H9 (cell line): ENCODE measurements at regions not wholly inside any gene's neighbourhood (a gene's known extent, or its start where the extent isn't known, plus 50 kb on each side); places are given as distances from the start of the nearest gene placed in this dataset.
A peak's percentile ranks its signal among the peaks of the same experiment; 100 is the strongest.

ENCODE experiments used
- DNase-seq: peaks from one replicate; pipeline ENCODE4 v3.0.0-alpha.2; 2017
- H2AFZ ChIP-seq: one replicate; pipeline ENCODE4 v1.6.1; 2013; ENCODE audit warnings: mild to moderate bottlenecking, low read length, control low read depth, moderate library complexity
- H2AK5ac ChIP-seq: 2 replicates; pipeline ENCODE4 v1.6.1; 2013; ENCODE audit warnings: low read length, control low read depth, mixed read lengths; ENCODE audit not compliant: insufficient read length
- H2BK120ac ChIP-seq: one replicate; pipeline ENCODE4 v1.6.1; 2013; ENCODE audit warnings: low read depth, mild to moderate bottlenecking, low read length, control low read depth, inconsistent platforms; ENCODE audit not compliant: poor library complexity, severe bottlenecking
- H2BK12ac ChIP-seq: 2 replicates; pipeline ENCODE4 v1.6.1; 2013; ENCODE audit warnings: low read length, control low read depth, mixed read lengths, low read depth; ENCODE audit not compliant: insufficient read length
- H2BK15ac ChIP-seq: 2 replicates; pipeline ENCODE4 v1.6.1; 2013; ENCODE audit warnings: low read depth, low read length, control low read depth
- H2BK20ac ChIP-seq: one replicate; pipeline ENCODE4 v1.6.1; 2013; ENCODE audit warnings: low read depth, mild to moderate bottlenecking, low read length, control low read depth, inconsistent platforms; ENCODE audit not compliant: poor library complexity, severe bottlenecking
- H2BK5ac ChIP-seq: 2 replicates; pipeline ENCODE4 v1.6.1; 2013; ENCODE audit warnings: low read length, control low read depth, mixed read lengths; ENCODE audit not compliant: insufficient read length
- H3K14ac ChIP-seq: 2 replicates; pipeline ENCODE4 v1.6.1; 2013; ENCODE audit warnings: low read length, control low read depth; ENCODE audit not compliant: insufficient read depth
- H3K18ac ChIP-seq: 2 replicates; pipeline ENCODE4 v1.6.1; 2013; ENCODE audit warnings: low read depth, mild to moderate bottlenecking, mixed read lengths, low read length, control low read depth; ENCODE audit not compliant: insufficient read length
- H3K23ac ChIP-seq: 2 replicates; pipeline ENCODE4 v1.6.1; 2013; ENCODE audit warnings: low read length, control low read depth, mixed read lengths, low read depth; ENCODE audit not compliant: insufficient read length
- H3K23me2 ChIP-seq: 2 replicates; pipeline ENCODE4 v1.6.1; 2013; ENCODE audit warnings: low read depth, mild to moderate bottlenecking, mixed read lengths, low read length, control low read depth; ENCODE audit not compliant: insufficient read length, poor library complexity, severe bottlenecking
- H3K27ac ChIP-seq: 2 replicates; pipeline ENCODE4 v1.5.1; 2013; ENCODE audit warnings: low read length, control low read depth, mixed read lengths, low read depth; ENCODE audit not compliant: insufficient read length
- H3K27me3 ChIP-seq: 2 replicates; pipeline ENCODE4 v1.6.1; 2013; ENCODE audit warnings: low read length, control low read depth, inconsistent platforms; ENCODE audit not compliant: insufficient read depth
- H3K4ac ChIP-seq: 2 replicates; pipeline ENCODE4 v1.6.1; 2013; ENCODE audit warnings: low read depth, mild to moderate bottlenecking, control low read depth, inconsistent platforms, low read length, moderate library complexity
- H3K4me1 ChIP-seq: 2 replicates; pipeline ENCODE4 v1.6.1; 2013; ENCODE audit warnings: low read length, control low read depth, inconsistent platforms; ENCODE audit not compliant: insufficient read depth
- H3K4me2 ChIP-seq: 2 replicates; pipeline ENCODE4 v1.6.1; 2013; ENCODE audit warnings: low read length, control low read depth, mixed read lengths; ENCODE audit not compliant: insufficient read length, insufficient read depth
- H3K56ac ChIP-seq: 2 replicates; pipeline ENCODE4 v1.6.1; 2013; ENCODE audit warnings: low read depth, mild to moderate bottlenecking, mixed read lengths, low read length, control low read depth; ENCODE audit not compliant: insufficient read length
- H3K79me1 ChIP-seq: 2 replicates; pipeline ENCODE4 v1.6.1; 2013; ENCODE audit warnings: low read depth, mild to moderate bottlenecking, moderate library complexity, low read length, control low read depth, inconsistent platforms; ENCODE audit not compliant: insufficient read depth, poor library complexity, severe bottlenecking
- H3K79me2 ChIP-seq: 2 replicates; pipeline ENCODE4 v1.6.1; 2013; ENCODE audit warnings: low read length, control low read depth, inconsistent platforms; ENCODE audit not compliant: insufficient read depth
- H3K9ac ChIP-seq: 2 replicates; pipeline ENCODE4 v1.6.1; 2013; ENCODE audit warnings: low read length, control low read depth, mixed read lengths; ENCODE audit not compliant: insufficient read length; ENCODE audit errors: extremely low read depth
- H3K9me3 ChIP-seq: one replicate; pipeline ENCODE4 v1.6.1; 2013; ENCODE audit warnings: low read depth, low read length, inconsistent platforms; ENCODE audit not compliant: control insufficient read depth
- H3T11ph ChIP-seq: one replicate; pipeline ENCODE4 v1.6.1; 2013; ENCODE audit warnings: mild to moderate bottlenecking, low read length, control low read depth, inconsistent platforms
- H4K20me1 ChIP-seq: one replicate; pipeline ENCODE4 v1.6.1; 2013; ENCODE audit not compliant: control insufficient read depth, insufficient read length, insufficient read depth
- H4K5ac ChIP-seq: 2 replicates; pipeline ENCODE4 v1.6.1; 2013; ENCODE audit warnings: low read depth, mild to moderate bottlenecking, mixed read lengths, low read length, control low read depth; ENCODE audit not compliant: insufficient read length
- H4K8ac ChIP-seq: replicated peaks from 2 replicates; pipeline ENCODE4 v1.6.1; 2013; ENCODE audit warnings: low read length, control low read depth, mixed read lengths, low read depth; ENCODE audit not compliant: insufficient read length
- H4K91ac ChIP-seq: 2 replicates; pipeline ENCODE4 v1.6.1; 2013; ENCODE audit warnings: low read depth, mild to moderate bottlenecking, moderate library complexity, mixed read lengths, low read length, control low read depth; ENCODE audit not compliant: insufficient read length
- H3K27ac Mint-ChIP-seq, 3 experiments: 2 replicates in 2 of 3; 3 replicates in 1 of 3; pipeline ENCODE4 v1.8.0; 2020 to 2021; ENCODE audit warnings: mixed read lengths in 3 of 3, mild to moderate bottlenecking in 1 of 3, moderate library complexity in 1 of 3
- H3K27me3 Mint-ChIP-seq: 2 replicates; pipeline ENCODE4 v1.8.0; 2021; ENCODE audit warnings: low read depth, mild to moderate bottlenecking, moderate library complexity, mixed read lengths
- H3K36me3 Mint-ChIP-seq, 3 experiments: 2 replicates in 2 of 3; 3 replicates in 1 of 3; pipeline ENCODE4 v1.8.0; 2020 to 2021; ENCODE audit warnings: low read depth in 3 of 3, mixed read lengths in 3 of 3; ENCODE audit not compliant: insufficient read depth in 1 of 3
- H3K4me1 Mint-ChIP-seq, 2 experiments: 2 replicates each; pipeline ENCODE4 v1.8.0; 2020; ENCODE audit warnings: mixed read lengths in 2 of 2
- H3K4me3 Mint-ChIP-seq, 2 experiments: 2 replicates in 1 of 2; 3 replicates in 1 of 2; pipeline ENCODE4 v1.8.0; 2020 to 2021; ENCODE audit warnings: mild to moderate bottlenecking in 2 of 2, mixed read lengths in 2 of 2, moderate library complexity in 1 of 2
- H3K9me3 Mint-ChIP-seq, 2 experiments: 2 replicates in 1 of 2; 3 replicates in 1 of 2; pipeline ENCODE4 v1.8.0; 2020; ENCODE audit warnings: mild to moderate bottlenecking in 2 of 2, mixed read lengths in 2 of 2, moderate library complexity in 1 of 2
- CTCF ChIP-seq: fragments of 200-600 bp; sonication (generic); conservative IDR thresholded peaks from 3 replicates; pipeline ENCODE4 v1.8.0; 2021; ENCODE audit warnings: antibody characterized with exemption, mild to moderate bottlenecking
- WGBS: extraction: QIAGEN DNeasy Blood & Tissue Kit; methylation state at CpG from one replicate; pipeline ENCODE4 v1.1.7; 2013; ENCODE audit warnings: missing lambda C conversion rate, low lambda C conversion rate, mixed read lengths; ENCODE audit not compliant: insufficient read length; ENCODE audit errors: extremely low coverage; 5-methylcytosine and 5-hydroxymethylcytosine counted together

- H3K27ac ChIP-seq: no peak overlapping the region
- no peak overlapping the region for H4K5ac ChIP-seq
- Mint-ChIP-seq H3K4me3 (no peak overlapping the region), H3K9me3 (peaks cover 0 to 1% of the 10 kb centered on the region in 2 experiments; a peak in 1 of 5 replicates), H3K27ac (peak overlapping the region in 1 of 3 experiments; percentile 27; a peak in 2 of 7 replicates), H3K4me1 (peaks cover 29 to 33% of the 10 kb centered on the region in 2 experiments), H3K36me3 (no peaks in the 10 kb centered on the region; a peak in 1 of 7 replicates), H3K27me3 (peaks cover 13% of the 10 kb centered on the region)
- H3K27me3 ChIP-seq: no peaks in the 10 kb centered on the region
- H3K4me2 ChIP-seq: no peak overlapping the region
- H3K4ac ChIP-seq: no peak overlapping the region
- no peak overlapping the region for H2BK120ac ChIP-seq
- no peak overlapping the region for H4K91ac ChIP-seq
- no peak overlapping the region for H2AFZ ChIP-seq
- H3K4me1 ChIP-seq: peaks cover 4% of the 10 kb centered on the region; the same call in 1 of the 2 replicates
- no peak overlapping the region for H2AK5ac ChIP-seq
- no peaks in the 10 kb centered on the region for H3K9me3 ChIP-seq
- H3K79me1 ChIP-seq: no peaks in the 10 kb centered on the region
- no peak overlapping the region for H2BK5ac ChIP-seq
- H3K23me2 ChIP-seq: no peaks in the 10 kb centered on the region
- H3K56ac ChIP-seq: no peak overlapping the region
- no peak overlapping the region for H3K14ac ChIP-seq
- no peak overlapping the region for H2BK15ac ChIP-seq
- H2BK12ac ChIP-seq: no peak overlapping the region
- DNase-seq: no peak
- H3K9ac ChIP-seq: no peak overlapping the region
- no CpG with 5 or more reads among the region's 2 CpGs for WGBS
- no peak overlapping the region for H3K23ac ChIP-seq
- no peaks in the 10 kb centered on the region for H4K20me1 ChIP-seq
- H2BK20ac ChIP-seq: no peak overlapping the region
- no peak overlapping the region for H4K8ac ChIP-seq
- no peak overlapping the region for H3K18ac ChIP-seq
- H3T11ph ChIP-seq: no peak overlapping the region
- TF ChIP-seq CTCF: no peak
- no peaks in the 10 kb centered on the region for H3K79me2 ChIP-seq
These were observed 96.3 kb upstream of the SLC2A1 start for GRCh38 chr1:43054961-43055360.
